GM04503 (cell line): ENCODE measurements at regions not wholly inside any gene's neighbourhood (a gene's known extent, or its start where the extent isn't known, plus 50 kb on each side); places are given as distances from the start of the nearest gene placed in this dataset.
"Not testable (repeated sequence)": the region's sequence is repeated elsewhere in the genome, so short reads cannot be mapped to it uniquely, and the experiment has no call there.

Source experiments
- DNase-seq: peaks from one replicate; pipeline ENCODE4 v3.0.0-alpha.2; 2012; ENCODE audit warnings: low read depth

DNA sequence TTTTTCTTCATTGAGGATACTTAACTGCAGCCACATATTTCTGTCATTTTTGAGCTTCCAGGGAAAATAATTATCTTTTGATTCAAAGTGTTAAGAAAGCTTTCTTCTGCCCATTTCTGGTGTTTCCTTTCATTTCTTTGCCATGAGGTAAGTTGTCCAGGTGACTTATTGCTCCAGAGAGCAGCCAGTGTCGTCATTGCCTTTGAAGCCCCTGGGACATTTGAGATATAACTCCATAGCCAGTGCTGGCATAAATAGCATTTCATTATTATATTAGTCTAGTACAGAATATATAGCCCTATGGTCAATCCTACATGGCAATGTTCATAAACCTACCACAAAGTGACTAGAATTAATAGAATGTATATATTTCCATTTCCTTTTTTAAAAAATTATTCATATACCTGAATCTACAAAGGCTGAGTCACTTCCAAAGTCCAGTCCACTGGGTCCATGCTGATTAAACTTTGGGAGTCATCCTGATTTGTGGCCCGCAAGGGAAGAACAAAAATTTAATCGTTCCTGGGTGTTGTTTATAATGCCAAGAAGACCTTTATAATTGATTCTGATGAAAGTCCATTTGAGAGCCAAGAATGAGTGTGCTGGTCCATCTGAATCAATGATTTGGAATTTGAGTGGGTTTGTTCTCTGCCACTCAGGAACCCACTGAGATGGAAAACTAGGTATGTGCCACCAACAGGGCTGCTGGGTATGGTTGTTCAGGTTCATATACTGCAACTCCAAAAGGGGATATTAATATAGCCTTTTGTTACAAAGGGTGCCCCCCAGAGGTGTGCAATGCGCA is 221.8 kb upstream of the PLXNA2 start:
- DNase-seq: no peak

DNA sequence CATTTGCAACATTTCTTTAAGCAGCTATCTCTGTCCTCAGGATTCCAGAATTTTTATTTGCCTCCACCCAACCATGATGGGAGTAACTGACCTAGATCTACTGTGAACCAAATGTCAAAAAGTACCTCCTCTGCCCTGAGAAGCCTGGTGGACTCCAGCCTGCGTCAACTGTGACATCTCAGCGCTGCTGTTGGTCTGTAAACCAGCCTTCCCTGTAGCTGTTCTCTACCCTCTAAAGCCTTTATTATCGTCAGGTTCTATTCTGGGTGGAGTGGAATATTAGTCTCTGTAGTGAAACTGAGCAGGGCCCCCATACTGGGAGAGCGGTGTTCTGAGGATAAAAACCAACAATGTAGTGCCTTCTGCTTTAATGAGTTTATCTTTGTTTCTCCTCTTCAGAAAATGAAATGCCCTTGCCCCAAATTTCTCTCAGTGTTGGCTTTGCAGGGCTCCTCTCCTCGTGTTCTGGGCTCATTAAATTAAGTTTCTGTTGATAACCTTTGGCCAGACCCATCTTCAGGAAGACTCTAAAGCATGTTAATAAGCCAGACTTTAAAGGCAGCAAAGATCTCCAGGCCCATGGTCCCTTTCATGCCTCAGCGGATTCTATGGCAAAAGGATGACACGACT is 223.1 kb upstream of the PLXNA2 start:
- DNase-seq: no peak

GRCh38 chr1:208475449-208475848 is 231.3 kb upstream of the PLXNA2 start:
- DNase-seq: no peak

- no peak for DNase-seq
Measured at GRCh38 chr1:208475951-208476845, 232.0 kb upstream of the PLXNA2 start.

GRCh38 chr1:208476846-208477170 is 232.6 kb upstream of the PLXNA2 start:
- DNase-seq: no peak

GRCh38 chr1:208479435-208479834 is 235.3 kb upstream of the PLXNA2 start:
- no peak for DNase-seq

GRCh38 chr1:208485512-208485911 is 241.3 kb upstream of the PLXNA2 start:
- no peak for DNase-seq

DNA sequence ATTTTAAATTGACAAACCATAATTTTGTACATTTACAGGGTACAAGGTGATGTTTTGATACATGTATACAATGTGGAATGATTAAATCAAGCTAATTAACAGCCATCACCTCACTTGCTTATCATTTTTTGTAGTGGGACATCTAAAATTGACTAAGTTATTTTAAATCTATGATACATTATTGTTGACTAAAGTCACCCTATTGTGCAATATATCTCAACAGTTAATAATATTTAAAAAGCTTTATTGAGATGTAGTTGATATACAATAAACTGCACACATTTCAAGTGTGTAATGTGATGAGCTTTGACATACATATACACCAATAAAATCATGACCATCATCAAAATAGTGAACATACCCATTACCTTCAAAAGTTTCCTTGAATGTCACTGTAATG is 242.5 kb upstream of the PLXNA2 start:
- no peak for DNase-seq

DNA sequence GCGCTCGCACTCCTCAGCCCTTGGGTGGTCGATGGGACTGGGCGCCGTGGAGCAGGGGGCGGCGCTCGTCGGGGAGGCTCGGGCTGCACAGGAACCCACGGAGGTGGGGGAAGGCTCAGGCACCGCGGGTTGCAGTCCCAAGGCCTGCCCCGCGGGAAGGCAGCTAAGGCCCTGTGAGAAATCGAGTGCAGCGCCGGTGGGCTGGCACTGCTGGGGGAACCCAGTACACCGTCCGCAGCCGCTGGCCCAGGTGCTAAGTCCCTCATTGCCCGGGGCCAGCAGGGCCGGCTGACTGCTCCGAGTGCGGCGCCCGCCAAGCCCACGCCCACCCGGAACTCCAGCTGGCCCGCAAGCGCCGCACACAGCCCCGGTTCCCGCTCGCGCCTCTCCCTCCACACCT is 244.2 kb upstream of the PLXNA2 start:
- not testable (repeated sequence) for DNase-seq

DNA sequence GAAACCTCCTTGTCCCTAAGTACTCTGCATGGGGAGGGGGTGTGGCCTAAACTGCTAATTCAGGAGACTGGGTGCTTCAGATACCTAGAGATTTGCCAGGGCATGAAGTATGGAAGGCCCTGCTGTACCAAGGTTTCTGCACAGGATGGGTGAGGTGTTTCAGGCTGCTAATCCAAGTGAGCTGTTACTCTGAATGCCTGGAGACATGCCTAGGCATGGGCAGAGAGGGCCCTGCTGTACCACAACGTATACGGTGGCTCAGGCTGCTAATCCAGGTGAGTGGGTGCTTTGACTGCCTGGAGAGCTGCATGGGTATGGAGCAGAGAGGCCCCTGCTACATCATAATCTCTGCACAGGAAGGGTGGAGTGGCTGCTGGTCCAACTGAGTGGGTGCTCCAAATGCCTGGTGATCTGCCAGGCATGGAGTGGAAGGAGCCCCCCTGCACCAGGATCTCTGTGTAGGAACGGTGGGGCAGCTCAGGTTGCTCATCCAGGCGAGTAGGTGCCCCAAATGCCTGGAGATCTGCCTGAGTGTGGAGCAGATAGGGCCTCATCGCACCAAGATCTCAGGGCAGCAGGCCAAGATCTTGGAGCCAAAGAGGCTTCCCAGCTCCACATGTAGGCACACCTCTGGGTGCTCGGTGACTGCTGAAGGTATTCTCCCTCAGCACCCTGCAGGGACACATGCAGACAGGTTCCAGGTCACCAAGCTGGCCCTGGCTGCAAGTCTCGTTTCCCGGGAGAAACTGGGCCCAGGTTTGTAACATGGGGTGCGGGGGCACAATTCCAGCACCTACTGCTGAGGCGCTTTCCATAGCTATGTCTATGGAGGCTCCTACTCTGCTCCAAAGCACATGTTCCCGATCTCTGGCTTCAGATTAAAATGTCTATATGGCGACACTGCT is 252.5 kb upstream of the PLXNA2 start:
- no peak for DNase-seq

GRCh38 chr1:208497866-208498541 is 253.8 kb upstream of the PLXNA2 start:
- DNase-seq: no peak

- DNase-seq: no peak
Measured at GRCh38 chr1:208499026-208499425, 254.8 kb upstream of the PLXNA2 start.

DNA sequence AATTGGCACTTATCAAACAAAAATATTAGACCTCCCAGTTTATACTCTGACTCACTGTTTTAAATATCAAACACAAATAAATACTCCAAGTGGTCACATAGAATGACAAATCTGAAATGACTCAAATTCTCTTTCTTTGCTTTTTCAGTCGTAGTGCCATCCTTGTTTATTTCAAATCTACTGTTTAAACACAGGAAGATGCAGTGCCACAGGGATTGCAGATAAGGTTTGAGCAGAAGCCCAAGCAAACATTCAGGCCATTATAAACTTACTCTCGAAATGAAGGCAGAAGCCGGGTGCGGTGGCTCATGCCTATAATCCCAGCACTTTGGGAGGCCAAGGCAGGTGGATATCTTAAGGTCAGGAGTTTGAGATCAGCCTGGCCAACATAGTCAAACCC is 255.4 kb upstream of the PLXNA2 start:
- no peak for DNase-seq

DNA sequence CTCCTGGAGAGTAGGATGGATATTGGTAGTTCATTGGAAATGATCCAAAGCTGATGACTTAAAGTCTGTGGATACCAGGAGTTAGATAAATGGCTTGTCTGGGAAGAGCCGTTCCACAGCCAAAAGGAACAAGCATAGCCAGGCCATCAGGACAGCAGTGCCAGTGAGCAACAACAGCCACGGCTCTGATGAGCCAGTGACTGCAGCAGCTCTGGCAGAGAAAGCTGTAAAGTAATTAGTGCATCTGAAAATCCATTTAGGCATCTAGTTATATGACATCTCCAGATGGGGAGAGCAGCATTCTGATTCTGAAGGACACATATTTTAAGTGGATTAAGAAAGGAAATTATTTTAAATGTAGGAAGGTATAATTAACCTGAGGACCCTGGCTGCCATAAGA is 256.2 kb upstream of the PLXNA2 start:
- DNase-seq: no peak

DNA sequence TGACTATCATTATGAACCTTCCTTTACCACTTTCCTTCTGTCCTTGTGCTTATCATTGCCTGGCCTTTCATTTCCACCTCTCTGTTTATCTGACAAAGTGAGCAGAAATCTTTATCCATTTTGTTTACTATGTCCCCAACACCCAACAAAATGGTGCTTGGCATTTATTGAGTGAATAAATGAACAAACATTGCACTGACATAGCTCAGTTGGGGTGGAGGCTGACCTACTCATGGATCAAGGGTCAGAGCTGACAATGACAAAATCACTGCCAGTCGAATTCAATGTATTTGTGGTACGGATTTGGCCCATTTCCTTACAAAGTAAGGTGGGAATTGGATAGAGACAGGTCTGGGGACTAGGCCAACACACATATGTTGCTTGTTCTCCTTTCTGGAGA is 257.4 kb upstream of the PLXNA2 start:
- no peak for DNase-seq

- no peak for DNase-seq
Measured at GRCh38 chr1:208503787-208504186, 259.6 kb upstream of the PLXNA2 start.

- no peak for DNase-seq
Measured at GRCh38 chr1:208506812-208507211, 262.6 kb upstream of the PLXNA2 start.

DNA sequence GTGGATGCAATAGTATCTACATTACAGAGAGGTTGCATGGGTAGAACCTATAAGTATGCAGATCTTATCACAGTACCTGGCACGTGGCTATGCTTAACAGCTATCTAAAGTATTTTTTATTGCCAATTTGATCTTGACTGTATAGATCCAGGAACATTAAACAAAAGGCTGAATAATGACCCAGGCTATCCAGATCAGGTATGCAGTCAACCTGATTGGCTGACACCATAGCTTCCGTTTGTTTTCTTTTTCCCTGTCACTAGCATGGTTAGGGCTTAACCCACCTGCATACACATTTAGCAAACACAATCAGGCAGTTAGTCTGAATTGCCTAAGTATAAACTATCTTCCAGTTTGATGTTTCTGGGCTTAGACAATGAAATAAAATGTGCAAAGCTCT is 264.9 kb upstream of the PLXNA2 start:
- DNase-seq: no peak

DNA sequence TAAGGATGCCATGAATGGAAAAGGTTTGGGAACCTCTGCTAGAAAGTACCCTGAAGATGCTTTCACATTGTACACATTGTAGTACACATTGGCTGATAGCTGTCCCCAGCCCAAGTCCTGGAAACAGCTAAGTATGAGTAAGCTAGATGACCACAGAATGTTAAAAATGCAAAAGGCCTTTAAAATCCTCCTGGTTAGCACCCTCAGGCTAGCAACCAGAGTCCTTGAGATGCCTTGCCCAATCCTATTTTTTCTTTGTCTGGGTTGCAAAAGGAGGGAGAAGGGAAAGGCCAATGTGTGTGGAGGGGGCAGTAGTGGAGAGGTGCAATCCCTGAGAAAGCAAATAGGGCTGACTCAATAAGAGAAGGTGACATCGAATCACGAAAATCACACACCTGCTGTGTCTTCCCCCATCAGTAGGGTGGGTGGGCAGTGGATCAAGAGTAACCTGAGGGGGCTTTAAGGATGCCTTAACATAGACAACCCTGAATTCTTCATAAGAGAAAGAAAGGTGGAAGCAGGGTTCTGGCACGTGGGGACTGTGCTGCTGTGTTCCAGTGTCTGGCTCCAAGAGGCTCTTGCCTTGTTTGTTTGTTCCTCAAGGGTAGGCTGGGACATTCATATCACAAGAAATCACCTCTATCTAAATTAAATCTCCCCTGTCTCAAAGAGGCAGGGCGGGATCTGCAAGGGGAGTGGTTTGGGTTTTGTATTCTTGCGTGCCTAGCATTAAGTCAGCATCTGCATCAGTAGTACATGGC is 266.2 kb upstream of the PLXNA2 start:
- peak; percentile 65 for DNase-seq

DNA sequence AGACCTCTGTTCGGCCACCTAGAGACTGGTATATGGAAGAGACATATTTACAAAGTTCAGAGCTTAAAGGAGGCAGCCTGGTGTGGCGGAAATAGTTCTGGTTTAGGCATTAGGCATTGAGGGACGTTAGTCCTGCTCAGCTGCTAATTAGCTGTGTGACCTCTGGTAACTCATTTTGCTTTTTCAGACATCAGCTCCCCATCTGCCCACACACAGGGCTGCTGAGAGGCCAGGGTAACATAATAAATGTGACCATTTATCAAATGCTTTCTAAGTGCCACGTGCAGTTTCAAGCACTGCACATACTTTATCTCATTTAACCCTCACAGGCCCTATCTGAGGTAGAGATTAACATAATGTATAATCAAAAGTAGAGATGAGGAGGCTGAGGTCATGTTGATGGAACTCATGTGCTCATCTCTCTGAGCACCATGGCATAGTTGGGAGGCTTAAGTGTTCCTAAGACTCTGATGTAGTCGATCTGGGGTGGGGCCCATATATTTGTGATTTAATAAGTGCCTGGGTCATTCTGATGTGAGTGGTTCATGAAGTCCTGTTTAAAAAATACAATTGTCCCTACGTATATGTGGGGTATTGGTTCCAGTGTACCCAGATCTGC is 267.2 kb upstream of the PLXNA2 start:
- DNase-seq: no peak
